OCI-LY7 (cell line): ENCODE measurements at regions not wholly inside any gene's neighbourhood (a gene's known extent, or its start where the extent isn't known, plus 50 kb on each side); places are given as distances from the start of the nearest gene placed in this dataset.

Experiments
- BruUV-seq: library from RNA; stranded (reverse); fragments of 400-500 nt; replicated peaks from 2 replicates; lab custom pipeline; 2021; lab: Mats Ljungman, UMichigan
- CTCF ChIA-PET: fragments of 300-600 bp; sonication (Branson Sonifier 250); formaldehyde crosslinking; loops from one replicate; lab custom pipeline; 2022; ENCODE audit warnings: antibody characterized with exemption; ENCODE audit not compliant: unreplicated experiment; lab: Charles Lee
- POLR2A ChIA-PET: fragments of 300-600 bp; sonication (Branson Sonifier 250); formaldehyde crosslinking; loops from one replicate; lab custom pipeline; 2022; ENCODE audit warnings: antibody characterized with exemption; lab: Charles Lee
- DNase-seq: peaks from one replicate; pipeline ENCODE4 v3.0.0-alpha.2; 2015; ENCODE audit warnings: low spot score
- H2AFZ ChIP-seq: fragments of 200-600 bp; sonication (generic), shearing (Covaris generic); 2 replicates; pipeline ENCODE4 v1.6.1; 2014; ENCODE audit warnings: mild to moderate bottlenecking, antibody characterized with exemption, low read length, moderate library complexity
- H3K27ac ChIP-seq: fragments of 200-600 bp; sonication (generic); 2 replicates; pipeline ENCODE4 v1.5.1; 2014; ENCODE audit warnings: mixed run types, low read depth, mild to moderate bottlenecking, moderate library complexity, low read length, inconsistent platforms; ENCODE audit not compliant: poor library complexity, severe bottlenecking
- H3K36me3 ChIP-seq: fragments of 200-600 bp; sonication (generic); 2 replicates; pipeline ENCODE4 v1.6.1; 2014; ENCODE audit warnings: mild to moderate bottlenecking, antibody characterized with exemption, low read length, moderate library complexity, mixed read lengths; ENCODE audit not compliant: insufficient read depth
- H3K4me1 ChIP-seq: fragments of 200-600 bp; sonication (generic); 2 replicates; pipeline ENCODE4 v1.5.1; 2014; ENCODE audit warnings: mild to moderate bottlenecking, low read length; ENCODE audit not compliant: insufficient read depth, poor library complexity, severe bottlenecking
- H3K4me2 ChIP-seq: fragments of 200-600 bp; sonication (generic); 2 replicates; pipeline ENCODE4 v1.6.1; 2014; ENCODE audit warnings: mild to moderate bottlenecking, low read length
- H3K4me3 ChIP-seq: fragments of 200-600 bp; sonication (generic); 2 replicates; pipeline ENCODE4 v1.5.1; 2014; ENCODE audit warnings: mild to moderate bottlenecking, low read depth, low read length; ENCODE audit not compliant: poor library complexity, severe bottlenecking
- H3K79me2 ChIP-seq: fragments of 200-600 bp; sonication (generic); 2 replicates; pipeline ENCODE4 v1.6.1; 2016; ENCODE audit warnings: low read depth, mild to moderate bottlenecking, low read length, moderate library complexity, mixed read lengths; ENCODE audit not compliant: insufficient read depth
- H3K9me2 ChIP-seq: fragments of 200-600 bp; sonication (generic); 2 replicates; pipeline ENCODE4 v1.6.1; 2016; ENCODE audit warnings: mild to moderate bottlenecking, low read length, mixed read lengths; ENCODE audit not compliant: insufficient read depth
- H3K9me3 ChIP-seq: fragments of 200-600 bp; sonication (generic); 2 replicates; pipeline ENCODE4 v1.6.1; 2014; ENCODE audit warnings: mild to moderate bottlenecking, mixed run types, low read length, mixed read lengths
- H4K20me1 ChIP-seq: fragments of 200-600 bp; sonication (generic); 2 replicates; pipeline ENCODE4 v1.6.1; 2014; ENCODE audit warnings: mild to moderate bottlenecking, antibody characterized with exemption, low read length, moderate library complexity, mixed read lengths; ENCODE audit not compliant: insufficient read depth
- EZH2phosphoT487 ChIP-seq: fragments of 200-600 bp; sonication (generic); IDR thresholded peaks from 2 replicates; pipeline ENCODE4 v1.6.1; 2018; ENCODE audit warnings: low read depth, borderline replicate concordance, mild to moderate bottlenecking, mixed run types, antibody characterized with exemption, low read length, moderate library complexity, mixed read lengths
- intact Hi-C: fragments of 100-400 bp; cut with micrococcal nuclease; formaldehyde crosslinking; loops from one replicate; pipeline ENCODE4 v1.10.0; 2022; ENCODE audit not compliant: unreplicated experiment
- TF ChIP-seq, protein P1 (sequence below): fragments of 200-600 bp; sonication (generic); conservative IDR thresholded peaks from 2 replicates; pipeline ENCODE4 v1.5.1; 2014; ENCODE audit warnings: mild to moderate bottlenecking, antibody characterized with exemption, low read length, moderate library complexity, mixed read lengths

DNA sequence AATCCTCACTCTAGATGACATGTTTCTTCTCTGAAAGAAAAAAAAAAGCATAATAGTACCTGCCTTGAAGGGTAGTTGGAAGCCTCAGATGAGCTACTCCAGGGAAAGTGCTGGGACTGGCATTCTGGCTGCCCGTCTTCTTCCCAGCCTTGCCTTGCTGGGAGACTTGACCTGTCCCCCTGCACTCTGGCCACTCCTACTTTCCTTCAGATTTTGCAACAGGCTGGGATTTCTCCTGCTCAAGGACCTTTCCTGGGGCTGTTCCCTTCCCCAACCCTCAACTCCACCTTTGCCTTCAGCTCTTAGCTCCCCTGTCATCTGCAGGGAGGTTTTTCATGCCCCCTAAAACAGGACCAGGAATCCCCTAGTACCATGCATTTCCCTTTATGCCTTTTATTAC lies 609.9 kb upstream of the CFAP20DC start:
- H3K4me3 ChIP-seq = no peak overlapping the region
- TF ChIP-seq, protein P1, sequence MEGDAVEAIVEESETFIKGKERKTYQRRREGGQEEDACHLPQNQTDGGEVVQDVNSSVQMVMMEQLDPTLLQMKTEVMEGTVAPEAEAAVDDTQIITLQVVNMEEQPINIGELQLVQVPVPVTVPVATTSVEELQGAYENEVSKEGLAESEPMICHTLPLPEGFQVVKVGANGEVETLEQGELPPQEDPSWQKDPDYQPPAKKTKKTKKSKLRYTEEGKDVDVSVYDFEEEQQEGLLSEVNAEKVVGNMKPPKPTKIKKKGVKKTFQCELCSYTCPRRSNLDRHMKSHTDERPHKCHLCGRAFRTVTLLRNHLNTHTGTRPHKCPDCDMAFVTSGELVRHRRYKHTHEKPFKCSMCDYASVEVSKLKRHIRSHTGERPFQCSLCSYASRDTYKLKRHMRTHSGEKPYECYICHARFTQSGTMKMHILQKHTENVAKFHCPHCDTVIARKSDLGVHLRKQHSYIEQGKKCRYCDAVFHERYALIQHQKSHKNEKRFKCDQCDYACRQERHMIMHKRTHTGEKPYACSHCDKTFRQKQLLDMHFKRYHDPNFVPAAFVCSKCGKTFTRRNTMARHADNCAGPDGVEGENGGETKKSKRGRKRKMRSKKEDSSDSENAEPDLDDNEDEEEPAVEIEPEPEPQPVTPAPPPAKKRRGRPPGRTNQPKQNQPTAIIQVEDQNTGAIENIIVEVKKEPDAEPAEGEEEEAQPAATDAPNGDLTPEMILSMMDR = no peak
- TF ChIP-seq EZH2phosphoT487 = no peak
- DNase-seq = no peak
- no peaks in the 10 kb centered on the region for H3K9me2 ChIP-seq
- intact Hi-C loops = no loop called here
- H3K27ac ChIP-seq = no peak overlapping the region
- no peak overlapping the region for H2AFZ ChIP-seq
- no peaks in the 10 kb centered on the region for H4K20me1 ChIP-seq
- ChIA-PET CTCF (no interaction called here), POLR2A (interaction anchor here (0.7 kb wide), 1 partner anchor 11 kb away, joined by 4 read pairs; no protein-coding TSS in a partner anchor)
- H3K79me2 ChIP-seq = no peaks in the 10 kb centered on the region
- BruUV-seq = no TSS peak
- no peaks in the 10 kb centered on the region for H3K4me1 ChIP-seq
- H3K36me3 ChIP-seq = no peaks in the 10 kb centered on the region
- H3K4me2 ChIP-seq = no peak overlapping the region
- no peaks in the 10 kb centered on the region for H3K9me3 ChIP-seq

- no peak overlapping the region for H3K4me2 ChIP-seq
- no peak overlapping the region for H2AFZ ChIP-seq
- no peak for DNase-seq
- H3K4me3 ChIP-seq = no peak overlapping the region
- no peak overlapping the region for H3K27ac ChIP-seq
- TF ChIP-seq, protein P1 = no peak
- TF ChIP-seq EZH2phosphoT487 = no peak
- ChIA-PET POLR2A (no interaction called here), CTCF (no interaction called here)
- intact Hi-C loops = no loop called here
- H3K9me3 ChIP-seq = no peaks in the 10 kb centered on the region
- no peaks in the 10 kb centered on the region for H3K4me1 ChIP-seq
- no TSS peak for BruUV-seq
- H3K9me2 ChIP-seq = no peaks in the 10 kb centered on the region
- H4K20me1 ChIP-seq = no peaks in the 10 kb centered on the region
- H3K79me2 ChIP-seq = no peaks in the 10 kb centered on the region
- H3K36me3 ChIP-seq = no peaks in the 10 kb centered on the region
These were observed 609.0 kb upstream of the CFAP20DC start for GRCh38 chr3:59658866-59659265.

DNA sequence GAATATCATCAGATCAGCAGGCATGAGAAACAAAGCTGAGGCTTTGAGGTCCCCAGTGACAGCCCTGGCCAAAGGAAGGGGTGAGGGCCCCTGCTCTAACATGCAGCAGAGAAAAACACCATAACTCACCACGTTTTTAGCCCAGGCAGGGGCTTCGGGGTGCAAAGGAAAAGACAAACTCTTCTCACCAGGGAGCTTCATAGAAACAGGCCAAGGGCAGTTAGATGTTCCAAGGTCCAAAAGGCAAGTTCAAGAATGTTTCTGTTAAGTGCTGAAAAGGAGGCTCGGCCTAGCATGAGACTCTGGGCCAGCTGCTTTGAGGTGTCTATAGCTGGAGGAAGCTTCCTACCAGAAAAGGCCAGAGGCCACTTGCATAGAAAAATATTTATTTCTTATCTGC lies 608.4 kb upstream of the CFAP20DC start:
- TF ChIP-seq, protein P1 = no peak
- TF ChIP-seq EZH2phosphoT487 = no peak
- no peak for DNase-seq
- Histone ChIP-seq H3K27ac (no peak overlapping the region), H3K9me3 (no peaks in the 10 kb centered on the region), H3K4me3 (no peak overlapping the region), H2AFZ (no peak overlapping the region), H3K4me2 (no peak overlapping the region), H3K79me2 (no peaks in the 10 kb centered on the region), H3K4me1 (no peaks in the 10 kb centered on the region), H3K9me2 (no peaks in the 10 kb centered on the region), H3K36me3 (no peaks in the 10 kb centered on the region), H4K20me1 (no peaks in the 10 kb centered on the region)
- ChIA-PET CTCF (no interaction called here), POLR2A (no interaction called here)
- no TSS peak for BruUV-seq
- intact Hi-C loops = no loop called here
